Thyroid gland (tissue), 4 donors: ENCODE measurements at regions not wholly inside any gene's neighbourhood (a gene's known extent, or its start where the extent isn't known, plus 50 kb on each side); places are given as distances from the start of the nearest gene placed in this dataset.

ENCODE experiments used
- CTCF ChIP-seq, 6 experiments: fragments of 200-600 bp in 3 of 6; fragments of 450-650 bp in 3 of 6; sonication (generic) in 3 of 6; IDR thresholded peaks; one replicate each; pipeline ENCODE4 v1.5.1; 2016 to 2019; ENCODE audit warnings: antibody characterized with exemption in 6 of 6, mild to moderate bottlenecking in 2 of 6, inconsistent platforms in 1 of 6, moderate library complexity in 1 of 6
- POLR2A ChIP-seq, 2 donors: fragments of 450-650 bp; IDR thresholded peaks; one replicate each; pipeline ENCODE4 v1.6.1; 2017; ENCODE audit warnings: antibody characterized with exemption in 2 of 2, mild to moderate bottlenecking in 2 of 2, moderate library complexity in 1 of 2

DNA sequence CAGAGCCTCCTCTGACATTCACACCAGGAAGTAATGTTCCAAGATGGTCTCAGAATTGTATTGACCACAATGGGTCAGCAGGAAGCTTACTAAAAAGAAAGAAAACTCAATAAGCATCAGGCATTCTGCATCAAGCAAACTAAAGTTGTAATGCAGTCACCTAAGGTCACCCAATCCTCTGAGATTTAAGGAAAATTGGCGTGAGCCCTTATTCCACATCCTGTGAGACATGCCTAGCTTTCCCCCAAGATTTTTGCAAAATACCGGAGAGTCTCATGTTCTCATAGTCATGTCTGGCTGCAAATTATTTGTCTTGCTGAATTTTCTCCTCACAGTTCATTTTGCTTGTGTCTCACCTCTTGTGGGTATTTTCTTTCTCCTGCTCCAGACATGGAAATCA, 417.1 kb upstream of the SOX9 start:
- TF ChIP-seq POLR2A (IDR thresholded peaks at IDR 0.05) (no peak), CTCF (IDR thresholded peaks at IDR 0.05) (no peak)
